K562 (cell line): ENCODE measurements at regions not wholly inside any gene's neighbourhood (a gene's known extent, or its start where the extent isn't known, plus 50 kb on each side); places are given as distances from the start of the nearest gene placed in this dataset.

Experiments
- ATF7 ChIP-seq: fragments of 450-650 bp; IDR thresholded peaks from 2 replicates; pipeline ENCODE4 v1.7.1; 2014; ENCODE audit warnings: mild to moderate bottlenecking, moderate library complexity
- FOXM1 ChIP-seq, 2 experiments: fragments of 450-650 bp in 1 of 2; sonication (generic) in 1 of 2; formaldehyde crosslinking in 1 of 2; IDR thresholded peaks; 2 replicates each; pipeline versions ENCODE4 v1.6.1 to v1.9.0; 2017 to 2022; ENCODE audit warnings: low read depth in 2 of 2, mild to moderate bottlenecking in 2 of 2, missing genetic modification reagents in 1 of 2, moderate library complexity in 1 of 2
- SPI1 ChIP-seq: IDR thresholded peaks from 2 replicates; pipeline ENCODE4 v1.6.1; 2011; ENCODE audit warnings: low read depth, low read length, control low read depth, borderline replicate concordance
- TEAD2 ChIP-seq: fragments of 450-650 bp; IDR thresholded peaks from 2 replicates; pipeline ENCODE4 v1.6.1; 2016; ENCODE audit warnings: missing genetic modification characterization, control low read depth, missing compliant biosample characterization
- ZNF274 ChIP-seq: IDR thresholded peaks from 2 replicates; pipeline ENCODE4 v1.6.1; 2011; ENCODE audit warnings: low read depth, mild to moderate bottlenecking, low read length, moderate library complexity, borderline replicate concordance
- TF ChIP-seq, protein P1 (sequence below), 3 experiments: IDR thresholded peaks in 2 of 3; conservative IDR thresholded peaks in 1 of 3; 2 replicates each; pipeline ENCODE4 v1.5.1; 2011 to 2012; ENCODE audit warnings: low read length in 3 of 3, mild to moderate bottlenecking in 3 of 3, control low read depth in 2 of 3, improper control_type of control experiment in 1 of 3, inconsistent platforms in 1 of 3, low read depth in 1 of 3, mixed read lengths in 1 of 3, moderate library complexity in 1 of 3; ENCODE audit not compliant: insufficient read depth in 2 of 3
- TF ChIP-seq, protein P2 (sequence below): sonication (generic); formaldehyde crosslinking; IDR thresholded peaks from 2 replicates; pipeline ENCODE4 v1.8.1; 2022; ENCODE audit warnings: missing genetic modification reagents
- TF ChIP-seq, protein P3 (sequence below): sonication (generic); formaldehyde crosslinking; IDR thresholded peaks from 2 replicates; pipeline ENCODE4 v1.4.0; 2020; ENCODE audit warnings: mild to moderate bottlenecking, missing genetic modification reagents

DNA sequence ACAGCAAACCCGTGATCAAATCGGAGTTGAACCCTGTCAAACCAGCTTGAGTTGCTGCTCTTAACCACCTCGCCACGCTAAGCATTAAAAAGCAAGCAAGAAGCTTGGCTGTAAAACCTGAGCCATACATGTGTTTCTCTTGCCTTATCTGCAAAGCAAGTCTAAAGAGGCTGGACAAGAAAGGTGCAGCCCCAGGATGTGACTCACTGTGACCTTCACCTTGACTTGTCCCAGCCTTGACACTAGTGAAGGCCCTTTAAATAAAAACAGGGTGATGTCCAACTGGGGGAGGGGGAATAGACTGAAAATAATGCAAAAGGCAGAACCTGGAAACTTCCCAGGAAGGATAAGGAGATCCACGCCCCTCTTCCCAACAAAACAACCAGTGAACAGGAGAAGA, 127.6 kb upstream of the NPAS2 start:
- TF ChIP-seq, protein P1, sequence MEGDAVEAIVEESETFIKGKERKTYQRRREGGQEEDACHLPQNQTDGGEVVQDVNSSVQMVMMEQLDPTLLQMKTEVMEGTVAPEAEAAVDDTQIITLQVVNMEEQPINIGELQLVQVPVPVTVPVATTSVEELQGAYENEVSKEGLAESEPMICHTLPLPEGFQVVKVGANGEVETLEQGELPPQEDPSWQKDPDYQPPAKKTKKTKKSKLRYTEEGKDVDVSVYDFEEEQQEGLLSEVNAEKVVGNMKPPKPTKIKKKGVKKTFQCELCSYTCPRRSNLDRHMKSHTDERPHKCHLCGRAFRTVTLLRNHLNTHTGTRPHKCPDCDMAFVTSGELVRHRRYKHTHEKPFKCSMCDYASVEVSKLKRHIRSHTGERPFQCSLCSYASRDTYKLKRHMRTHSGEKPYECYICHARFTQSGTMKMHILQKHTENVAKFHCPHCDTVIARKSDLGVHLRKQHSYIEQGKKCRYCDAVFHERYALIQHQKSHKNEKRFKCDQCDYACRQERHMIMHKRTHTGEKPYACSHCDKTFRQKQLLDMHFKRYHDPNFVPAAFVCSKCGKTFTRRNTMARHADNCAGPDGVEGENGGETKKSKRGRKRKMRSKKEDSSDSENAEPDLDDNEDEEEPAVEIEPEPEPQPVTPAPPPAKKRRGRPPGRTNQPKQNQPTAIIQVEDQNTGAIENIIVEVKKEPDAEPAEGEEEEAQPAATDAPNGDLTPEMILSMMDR (IDR thresholded peaks at IDR 0.05 in 2 of 3, conservative IDR thresholded peaks at IDR 0.05 in 1 of 3; ENCODE audit: insufficient read depth in 2 of 3, low read depth in 1 of 3, low read length in 3 of 3) = no peak
- TF ChIP-seq, protein P2, sequence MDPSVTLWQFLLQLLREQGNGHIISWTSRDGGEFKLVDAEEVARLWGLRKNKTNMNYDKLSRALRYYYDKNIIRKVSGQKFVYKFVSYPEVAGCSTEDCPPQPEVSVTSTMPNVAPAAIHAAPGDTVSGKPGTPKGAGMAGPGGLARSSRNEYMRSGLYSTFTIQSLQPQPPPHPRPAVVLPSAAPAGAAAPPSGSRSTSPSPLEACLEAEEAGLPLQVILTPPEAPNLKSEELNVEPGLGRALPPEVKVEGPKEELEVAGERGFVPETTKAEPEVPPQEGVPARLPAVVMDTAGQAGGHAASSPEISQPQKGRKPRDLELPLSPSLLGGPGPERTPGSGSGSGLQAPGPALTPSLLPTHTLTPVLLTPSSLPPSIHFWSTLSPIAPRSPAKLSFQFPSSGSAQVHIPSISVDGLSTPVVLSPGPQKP (CRISPR knock-in tag) = no peak
- no peak for TF ChIP-seq FOXM1 (IDR thresholded peaks at IDR 0.05; ENCODE audit: low read depth)
- no peak for TF ChIP-seq FOXM1 (CRISPR knock-in tag; IDR thresholded peaks at IDR 0.05; ENCODE audit: low read depth)
- no peak for TF ChIP-seq SPI1
- TF ChIP-seq TEAD2 (tag) = no peak
- no peak for TF ChIP-seq ATF7
- TF ChIP-seq, protein P3, sequence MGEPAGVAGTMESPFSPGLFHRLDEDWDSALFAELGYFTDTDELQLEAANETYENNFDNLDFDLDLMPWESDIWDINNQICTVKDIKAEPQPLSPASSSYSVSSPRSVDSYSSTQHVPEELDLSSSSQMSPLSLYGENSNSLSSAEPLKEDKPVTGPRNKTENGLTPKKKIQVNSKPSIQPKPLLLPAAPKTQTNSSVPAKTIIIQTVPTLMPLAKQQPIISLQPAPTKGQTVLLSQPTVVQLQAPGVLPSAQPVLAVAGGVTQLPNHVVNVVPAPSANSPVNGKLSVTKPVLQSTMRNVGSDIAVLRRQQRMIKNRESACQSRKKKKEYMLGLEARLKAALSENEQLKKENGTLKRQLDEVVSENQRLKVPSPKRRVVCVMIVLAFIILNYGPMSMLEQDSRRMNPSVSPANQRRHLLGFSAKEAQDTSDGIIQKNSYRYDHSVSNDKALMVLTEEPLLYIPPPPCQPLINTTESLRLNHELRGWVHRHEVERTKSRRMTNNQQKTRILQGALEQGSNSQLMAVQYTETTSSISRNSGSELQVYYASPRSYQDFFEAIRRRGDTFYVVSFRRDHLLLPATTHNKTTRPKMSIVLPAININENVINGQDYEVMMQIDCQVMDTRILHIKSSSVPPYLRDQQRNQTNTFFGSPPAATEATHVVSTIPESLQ (CRISPR knock-in tag) = no peak
- no peak for TF ChIP-seq ZNF274
